NCI-H1930 (cell line): ENCODE measurements at regions not wholly inside any gene's neighbourhood (a gene's known extent, or its start where the extent isn't known, plus 50 kb on each side); places are given as distances from the start of the nearest gene placed in this dataset.

Source experiments
- DNase-seq, 2 experiments: peaks; one replicate each; lab custom pipeline; 2025; lab: John Stamatoyannopoulos, UW

DNA sequence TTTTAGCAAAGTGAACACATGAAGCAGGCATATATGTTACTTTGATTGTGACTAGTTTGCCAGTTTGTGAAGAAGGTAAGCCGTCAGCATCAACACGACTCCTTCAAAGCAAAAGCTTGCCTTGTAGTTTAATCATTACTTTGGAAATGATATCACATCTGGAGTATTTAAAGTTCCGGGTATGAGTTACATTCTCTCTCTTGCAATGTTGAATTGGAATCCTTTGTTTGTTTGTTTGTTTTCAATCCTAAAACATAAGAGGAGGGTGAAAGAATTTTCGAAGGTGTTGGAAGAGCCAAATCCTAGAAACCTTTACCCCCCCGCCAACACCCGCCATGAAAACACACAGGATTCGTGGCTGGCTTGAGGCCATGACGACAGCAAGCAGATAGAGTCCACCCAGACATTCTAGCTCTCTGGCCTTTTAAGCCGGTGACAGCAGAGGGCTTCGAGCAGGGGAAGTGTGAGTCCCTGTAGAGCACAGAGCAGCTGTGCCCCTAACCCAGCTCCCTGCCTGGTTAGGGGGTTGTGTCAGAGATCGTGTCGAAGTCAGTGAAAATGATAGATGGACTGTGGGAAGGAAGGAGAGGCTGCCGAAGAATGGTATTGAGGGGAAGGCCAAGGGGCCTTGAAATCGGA is 103.8 kb upstream of the SMIM21 start:
- no peak for DNase-seq

DNA sequence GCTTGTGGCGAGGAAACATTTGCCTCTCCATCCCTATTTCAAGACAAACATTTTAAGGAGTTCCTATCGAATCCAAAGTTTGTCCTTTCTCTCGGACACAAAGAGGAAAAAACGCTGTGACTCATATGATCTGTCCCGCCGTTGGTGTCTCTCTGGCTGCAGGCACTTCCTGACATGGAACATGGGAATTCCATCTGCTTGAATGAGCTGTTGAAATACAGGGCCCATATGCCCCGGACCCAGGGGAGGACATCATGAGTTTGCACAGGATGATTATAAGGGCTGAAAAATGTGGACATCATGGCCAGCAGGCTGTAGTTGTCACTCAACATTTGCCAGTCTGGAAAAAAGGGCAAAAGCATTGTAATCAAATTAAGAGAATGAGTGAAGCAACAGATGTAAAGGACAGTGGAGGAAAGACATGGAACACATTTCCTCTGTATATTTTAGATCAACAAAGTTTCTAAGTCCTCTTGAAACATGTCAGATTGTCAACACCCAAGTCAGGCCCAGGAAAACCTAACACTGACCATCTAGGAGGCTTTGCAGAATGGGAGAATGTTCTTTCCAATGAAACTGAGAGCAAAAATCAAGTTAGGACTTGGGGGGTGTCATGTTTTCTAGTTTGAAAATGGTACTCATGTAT is 103.2 kb upstream of the SMIM21 start:
- no peak for DNase-seq

GRCh38 chr18:75530118-75530517 is 102.6 kb upstream of the SMIM21 start:
- DNase-seq, result no peak

DNA sequence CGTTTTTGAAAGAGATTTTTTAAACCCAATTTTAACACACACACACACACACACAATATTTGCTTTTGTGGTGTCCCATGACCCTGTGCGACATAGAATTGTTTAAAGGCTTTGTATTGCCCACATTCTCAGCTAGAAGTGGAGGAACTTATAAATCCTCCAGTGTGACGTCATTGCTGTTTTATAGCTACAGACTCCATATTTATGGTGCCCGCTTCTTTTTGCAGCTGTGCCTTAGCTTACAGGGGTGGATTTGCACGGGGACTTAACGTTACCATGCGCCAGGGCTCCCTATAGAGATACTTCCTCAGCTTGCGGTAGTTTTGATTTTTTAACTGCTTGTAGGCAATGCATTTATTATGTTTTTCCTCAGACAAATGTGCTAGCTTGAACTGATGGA is 101.9 kb upstream of the SMIM21 start:
- DNase-seq, result no peak

DNA sequence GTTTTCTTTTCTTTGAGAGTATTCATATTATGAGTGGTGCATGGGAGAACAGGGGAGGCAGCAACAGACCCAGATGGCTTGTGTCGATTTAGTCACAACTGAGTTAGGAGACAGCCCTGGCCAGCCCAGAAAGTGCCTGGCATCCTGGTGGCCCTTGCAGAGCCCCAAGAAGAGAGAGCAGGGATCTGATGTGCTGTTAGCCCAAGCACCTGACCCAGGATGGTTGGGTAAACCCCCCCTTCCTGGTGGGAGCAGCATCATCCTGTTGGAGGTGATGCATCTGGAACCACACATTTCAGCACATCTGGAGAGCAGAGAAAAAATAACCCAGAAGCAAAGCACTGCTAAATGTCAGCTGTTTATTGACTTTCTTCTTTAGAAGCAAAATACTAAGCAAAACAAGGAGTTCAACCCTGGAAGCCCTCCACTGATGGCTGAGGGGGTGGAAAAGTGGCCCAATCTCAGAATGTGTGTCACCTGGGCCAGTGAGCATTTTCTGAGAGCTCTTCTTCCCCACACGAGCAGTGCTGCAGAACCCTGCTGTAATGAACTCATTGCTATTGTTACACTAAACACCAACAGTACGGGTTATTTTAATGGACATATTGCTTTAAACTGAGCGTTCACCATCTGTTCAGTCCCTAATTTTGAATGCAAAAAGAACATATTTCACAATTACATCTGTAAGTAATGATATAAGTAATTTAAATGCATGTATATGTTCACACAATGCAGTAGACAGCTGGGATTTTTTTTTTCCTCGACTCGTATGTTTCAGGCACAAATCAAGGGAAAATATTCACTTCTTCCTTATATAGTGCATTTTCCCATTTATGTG is 100.6 kb upstream of the SMIM21 start:
- DNase-seq, result no peak

- no peak for DNase-seq
Observed at GRCh38 chr18:75526038-75526437, 98.5 kb upstream of the SMIM21 start.

GRCh38 chr18:75525331-75525730 is 97.8 kb upstream of the SMIM21 start:
- no peak for DNase-seq

- DNase-seq, result no peak
Observed at GRCh38 chr18:75524841-75525240, 97.3 kb upstream of the SMIM21 start.

- no peak for DNase-seq
Observed at GRCh38 chr18:75524181-75524580, 96.7 kb upstream of the SMIM21 start.

- no peak for DNase-seq
Observed at GRCh38 chr18:75521816-75522215, 94.3 kb upstream of the SMIM21 start.

DNA sequence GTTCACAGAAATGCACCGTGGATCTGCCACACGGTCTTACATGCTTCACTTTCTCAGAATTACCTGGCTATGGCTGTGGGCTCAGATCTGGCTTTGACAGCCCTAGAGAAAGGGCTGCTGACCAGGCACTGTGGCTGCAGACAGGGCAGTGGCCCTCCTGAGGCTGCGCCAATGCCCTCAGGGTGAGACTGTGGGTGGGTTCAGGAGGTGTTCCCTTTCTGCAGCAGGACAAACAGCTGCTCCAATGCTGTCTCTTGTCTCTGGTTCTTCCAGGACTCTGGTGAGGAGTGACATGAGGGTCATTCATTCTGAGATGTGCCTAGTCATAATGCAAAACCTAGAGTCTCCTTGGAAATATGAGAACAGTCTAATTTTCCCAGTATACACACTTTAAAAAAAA is 90.5 kb upstream of the SMIM21 start:
- no peak for DNase-seq

DNA sequence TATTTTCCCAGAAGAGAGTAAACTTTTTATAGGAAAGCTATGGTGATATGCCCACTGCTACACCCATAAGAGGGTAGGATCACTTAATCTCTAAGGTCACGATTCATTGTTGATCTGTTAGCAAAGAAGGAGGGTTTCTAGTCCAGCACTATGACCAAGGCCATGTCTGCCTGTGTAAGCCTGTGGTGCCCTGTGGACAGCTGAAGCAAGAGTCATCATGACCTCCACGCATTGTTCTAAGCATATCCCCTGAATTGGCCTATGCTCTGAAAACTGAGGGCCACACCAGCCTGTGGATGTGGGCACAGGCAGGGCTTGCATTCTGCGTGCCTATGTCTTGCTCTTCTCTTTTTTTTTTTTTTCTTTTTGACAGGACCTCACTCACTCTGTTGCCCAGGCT is 89.8 kb upstream of the SMIM21 start:
- DNase-seq, result no peak

- no peak for DNase-seq
Observed at GRCh38 chr18:75507636-75508035, 80.1 kb upstream of the SMIM21 start.

DNA sequence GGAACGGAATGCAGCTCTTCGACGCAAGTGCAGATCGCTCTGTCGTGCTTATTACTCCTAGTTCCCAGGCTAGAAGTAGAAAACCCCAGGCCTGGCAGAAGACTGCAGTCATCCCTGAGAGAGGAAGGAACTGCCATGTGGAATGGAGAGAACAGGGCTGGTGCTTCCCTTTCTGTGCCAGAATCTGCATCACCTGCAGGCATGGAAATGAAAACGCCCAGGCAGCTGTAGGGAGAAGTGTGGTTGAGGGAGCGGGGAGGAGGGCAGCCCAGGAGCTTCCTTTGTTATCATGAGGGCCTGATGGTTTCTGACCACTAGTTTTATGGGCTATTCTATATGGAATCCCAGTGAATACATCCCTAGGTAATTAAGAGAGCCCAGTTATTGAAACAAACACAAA is 79.4 kb upstream of the SMIM21 start:
- no peak for DNase-seq

GRCh38 chr18:75504469-75504868 is 77.0 kb upstream of the SMIM21 start:
- DNase-seq, result no peak

GRCh38 chr18:75503615-75504014 is 76.1 kb upstream of the SMIM21 start:
- DNase-seq, result no peak

DNA sequence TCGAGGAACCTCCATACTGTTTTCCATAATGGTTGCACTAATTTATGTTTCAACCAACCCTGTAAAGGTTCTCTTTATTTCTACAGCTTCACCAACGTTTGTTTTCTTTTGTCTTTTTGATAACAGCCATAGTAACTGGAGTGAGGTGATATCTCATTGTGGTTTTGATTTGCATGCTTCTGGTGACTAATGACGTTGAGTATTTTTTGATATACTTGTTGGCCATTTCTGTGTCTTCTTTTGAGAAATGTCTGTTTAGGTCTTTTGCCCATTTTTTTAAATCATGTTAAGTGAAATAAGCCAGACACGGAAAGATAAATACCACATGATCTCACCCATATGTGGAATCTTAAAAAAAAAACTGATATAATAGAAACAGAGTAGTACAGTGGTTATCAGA is 74.8 kb upstream of the SMIM21 start:
- DNase-seq, result no peak

DNA sequence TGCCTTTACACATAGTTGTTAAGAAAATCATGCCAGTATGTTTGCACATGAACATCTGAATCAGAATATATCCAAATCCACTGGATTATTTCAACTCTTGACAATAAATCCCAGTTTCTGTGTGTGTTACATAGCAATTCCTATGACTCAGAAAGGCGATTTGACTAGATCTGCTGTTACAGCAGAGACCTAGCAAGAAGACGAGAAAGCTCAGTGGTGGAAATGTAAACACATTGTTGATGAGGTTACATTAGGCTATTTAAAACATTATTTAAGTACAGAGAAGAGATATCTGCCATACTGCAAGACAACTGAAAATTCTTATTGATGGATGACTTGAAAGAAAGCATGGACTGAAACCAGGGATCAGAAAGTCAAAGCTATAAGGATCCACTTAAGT is 73.0 kb upstream of the SMIM21 start:
- DNase-seq, result no peak

GRCh38 chr18:75497576-75498235 is 70.2 kb upstream of the SMIM21 start:
- no peak for DNase-seq

GRCh38 chr18:75496151-75496550 is 68.6 kb upstream of the SMIM21 start:
- no peak for DNase-seq

GRCh38 chr18:75492852-75493251 is 65.3 kb upstream of the SMIM21 start:
- no peak for DNase-seq

GRCh38 chr18:75491361-75491760 is 63.9 kb upstream of the SMIM21 start:
- DNase-seq, result no peak
